Cardiac muscle cell (in vitro differentiated cells and primary cell): ENCODE measurements at regions not wholly inside any gene's neighbourhood (a gene's known extent, or its start where the extent isn't known, plus 50 kb on each side); places are given as distances from the start of the nearest gene placed in this dataset.

Source experiments
- DNase-seq, 2 donors: peaks; one replicate each; pipeline versions ENCODE4 v3.0.0 to v3.0.0-alpha.2; 2010 to 2017; ENCODE audit warnings: low read depth in 1 of 2, low spot score in 1 of 2
- H3K27ac ChIP-seq: fragments of 200-600 bp; sonication (generic); 2 replicates; pipeline ENCODE4 v1.5.1; 2016
- H3K27me3 ChIP-seq: fragments of 200-600 bp; sonication (generic); 2 replicates; pipeline ENCODE4 v1.6.0; 2016; ENCODE audit warnings: control low read depth
- H3K36me3 ChIP-seq: fragments of 200-600 bp; sonication (generic); 2 replicates; pipeline ENCODE4 v1.5.1; 2016; ENCODE audit warnings: control low read depth
- H3K4me1 ChIP-seq: fragments of 200-600 bp; sonication (generic); 2 replicates; pipeline ENCODE4 v1.8.1; 2017; ENCODE audit warnings: low read depth, mild to moderate bottlenecking, mixed run types
- H3K4me3 ChIP-seq: fragments of 200-600 bp; sonication (generic); 2 replicates; pipeline ENCODE4 v1.5.1; 2016; ENCODE audit warnings: mild to moderate bottlenecking
- H3K9me3 ChIP-seq: fragments of 200-600 bp; sonication (generic); 2 replicates; pipeline ENCODE4 v1.5.1; 2017; ENCODE audit warnings: low read depth, mild to moderate bottlenecking, control low read depth
- CTCF ChIP-seq: IDR thresholded peaks from 2 replicates; pipeline ENCODE4 v1.5.1; 2012; ENCODE audit warnings: low read depth, mild to moderate bottlenecking, low read length

- Histone ChIP-seq H3K4me3 (no peak overlapping the region), H3K36me3 (no peaks in the 10 kb centered on the region), H3K9me3 (no peaks in the 10 kb centered on the region), H3K4me1 (no peaks in the 10 kb centered on the region), H3K27ac (no peak overlapping the region), H3K27me3 (no peaks in the 10 kb centered on the region)
- no peak for TF ChIP-seq CTCF
- no peak for DNase-seq
These were observed 140.7 kb downstream of the NOL4 start for GRCh38 chr18:34083910-34084535.

GRCh38 chr18:34077599-34077998 is 147.1 kb downstream of the NOL4 start:
- Histone ChIP-seq H3K9me3 (no peaks in the 10 kb centered on the region), H3K36me3 (no peaks in the 10 kb centered on the region), H3K27ac (no peak overlapping the region), H3K4me3 (no peak overlapping the region), H3K27me3 (no peaks in the 10 kb centered on the region), H3K4me1 (no peaks in the 10 kb centered on the region)
- no peak for DNase-seq
- TF ChIP-seq CTCF, result no peak

- DNase-seq, result no peak
- TF ChIP-seq CTCF, result no peak
- Histone ChIP-seq H3K9me3 (no peaks in the 10 kb centered on the region), H3K36me3 (no peaks in the 10 kb centered on the region), H3K4me1 (no peaks in the 10 kb centered on the region), H3K27ac (no peak overlapping the region), H3K4me3 (no peak overlapping the region), H3K27me3 (no peaks in the 10 kb centered on the region)
These were observed 148.5 kb downstream of the NOL4 start for GRCh38 chr18:34075963-34076860.

- no peaks in the 10 kb centered on the region for H3K27me3 ChIP-seq
- no peaks in the 10 kb centered on the region for H3K36me3 ChIP-seq
- H3K4me1 ChIP-seq, result no peaks in the 10 kb centered on the region
- no peak overlapping the region for H3K27ac ChIP-seq
- no peaks in the 10 kb centered on the region for H3K9me3 ChIP-seq
- DNase-seq, result no peak
- TF ChIP-seq CTCF, result no peak
- H3K4me3 ChIP-seq, result no peak overlapping the region
These were observed 163.5 kb downstream of the NOL4 start for GRCh38 chr18:34061226-34061625.

- H3K27ac ChIP-seq, result no peak overlapping the region
- H3K9me3 ChIP-seq, result no peaks in the 10 kb centered on the region
- no peaks in the 10 kb centered on the region for H3K27me3 ChIP-seq
- no peak overlapping the region for H3K4me3 ChIP-seq
- TF ChIP-seq CTCF, result no peak
- H3K36me3 ChIP-seq, result no peaks in the 10 kb centered on the region
- no peaks in the 10 kb centered on the region for H3K4me1 ChIP-seq
- DNase-seq, result no peak
These were observed 169.5 kb downstream of the NOL4 start for GRCh38 chr18:34055227-34055626.
